SKM-1 (cell line): ENCODE measurements at regions not wholly inside any gene's neighbourhood (a gene's known extent, or its start where the extent isn't known, plus 50 kb on each side); places are given as distances from the start of the nearest gene placed in this dataset.
"Not testable (repeated sequence)": the region's sequence is repeated elsewhere in the genome, so short reads cannot be mapped to it uniquely, and the experiment has no call there.

Experiments
- DNase-seq: peaks from one replicate; lab custom pipeline; 2025; ENCODE audit not compliant: unreplicated experiment; lab: John Stamatoyannopoulos, UW

GRCh38 chr12:131447636-131448035 is 263.3 kb upstream of the SFSWAP start:
- not testable (repeated sequence) for DNase-seq

- DNase-seq, result no peak
Observed at GRCh38 chr12:131448254-131448795, 262.6 kb upstream of the SFSWAP start.

GRCh38 chr12:131449027-131449426 is 261.9 kb upstream of the SFSWAP start:
- no peak for DNase-seq

- DNase-seq, result no peak
Observed at GRCh38 chr12:131452444-131452860, 258.4 kb upstream of the SFSWAP start.

- peak; percentile 4 for DNase-seq
Observed at GRCh38 chr12:131454418-131455217, 256.3 kb upstream of the SFSWAP start.

- no peak for DNase-seq
Observed at GRCh38 chr12:131455218-131455506, 255.7 kb upstream of the SFSWAP start.

- DNase-seq, result no peak
Observed at GRCh38 chr12:131455581-131456110, 255.2 kb upstream of the SFSWAP start.

- DNase-seq, result no peak
Observed at GRCh38 chr12:131456301-131457027, 254.4 kb upstream of the SFSWAP start.

GRCh38 chr12:131457028-131457310 is 253.9 kb upstream of the SFSWAP start:
- no peak for DNase-seq

- DNase-seq, result no peak
Observed at GRCh38 chr12:131457331-131458047, 253.4 kb upstream of the SFSWAP start.

GRCh38 chr12:131458048-131458374 is 252.9 kb upstream of the SFSWAP start:
- DNase-seq, result no peak

- no peak for DNase-seq
Observed at GRCh38 chr12:131458931-131459772, 251.7 kb upstream of the SFSWAP start.

- DNase-seq, result no peak
Observed at GRCh38 chr12:131459773-131460365, 251.0 kb upstream of the SFSWAP start.

GRCh38 chr12:131460520-131460919 is 250.4 kb upstream of the SFSWAP start:
- no peak for DNase-seq

- DNase-seq, result no peak
Observed at GRCh38 chr12:131461096-131461495, 249.8 kb upstream of the SFSWAP start.

- no peak for DNase-seq
Observed at GRCh38 chr12:131463174-131463573, 247.7 kb upstream of the SFSWAP start.

GRCh38 chr12:131464081-131464480 is 246.8 kb upstream of the SFSWAP start:
- DNase-seq, result no peak

- no peak for DNase-seq
Observed at GRCh38 chr12:131466306-131466705, 244.6 kb upstream of the SFSWAP start.

GRCh38 chr12:131466932-131467331 is 244.0 kb upstream of the SFSWAP start:
- no peak for DNase-seq

- DNase-seq, result no peak
Observed at GRCh38 chr12:131468206-131468605, 242.7 kb upstream of the SFSWAP start.
